ENCODE measurements at regions not wholly inside any gene's neighbourhood (a gene's known extent, or its start where the extent isn't known, plus 50 kb on each side); places are given as distances from the start of the nearest gene placed in this dataset.

DNA sequence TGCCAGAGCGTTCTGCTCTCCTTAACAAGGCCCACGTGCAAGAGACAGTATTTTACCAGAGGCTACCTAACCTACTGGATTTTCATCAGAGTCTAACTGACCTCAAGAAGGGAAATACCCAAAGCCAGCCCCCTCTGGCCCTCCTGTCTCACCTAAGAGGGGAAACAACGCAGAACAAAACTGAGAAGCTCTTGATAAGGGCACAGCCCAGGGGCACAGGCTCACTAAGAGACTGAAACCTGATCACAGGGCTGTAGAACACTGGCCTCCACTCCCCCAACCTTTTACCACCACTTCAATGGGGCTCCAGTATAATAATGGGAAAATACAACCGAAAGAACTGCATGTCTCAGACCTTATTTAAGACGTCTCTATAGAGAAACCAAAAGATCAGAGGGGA lies 449.5 kb upstream of the CAMK1G start:
- Mint-ChIP-seq H3K4me3 (no peak overlapping the region), H3K36me3 (ENCODE audit: low read depth) (no peaks in the 10 kb centered on the region), H3K9me3 (peaks cover 8% of the 10 kb centered on the region; the same call in 1 of the 2 replicates), H3K27ac (no peak overlapping the region), H3K27me3 (ENCODE audit: insufficient read depth) (no peaks in the 10 kb centered on the region), H3K4me1 (ENCODE audit: low read depth) (no peaks in the 10 kb centered on the region)
- no peak for TF ChIP-seq CTCF (IDR thresholded peaks at IDR 0.05)
- DNase-seq: no peak

DNA sequence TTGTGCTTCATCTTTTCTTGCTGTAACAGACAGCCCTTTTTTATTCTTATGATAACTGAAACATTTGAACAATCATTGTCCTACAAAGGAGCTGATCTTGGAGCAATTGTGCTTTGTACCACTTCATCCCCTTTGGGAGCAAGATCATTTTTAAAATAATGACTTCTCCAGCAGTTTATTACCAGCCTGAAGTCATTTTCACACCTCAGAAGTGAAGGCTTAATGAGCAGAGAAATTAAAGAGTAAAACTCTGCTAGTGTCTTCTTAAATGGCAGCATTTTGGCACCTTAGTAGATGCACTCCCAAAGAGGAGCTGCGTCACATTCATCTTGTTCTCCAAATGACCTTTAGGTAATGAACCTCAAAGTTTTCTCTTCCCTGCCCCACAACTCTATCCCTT lies 439.6 kb upstream of the CAMK1G start:
- Mint-ChIP-seq H3K9me3 (peaks cover 4% of the 10 kb centered on the region), H3K27ac (no peak overlapping the region), H3K4me1 (ENCODE audit: low read depth) (no peaks in the 10 kb centered on the region), H3K36me3 (ENCODE audit: low read depth) (no peaks in the 10 kb centered on the region), H3K27me3 (ENCODE audit: insufficient read depth) (no peaks in the 10 kb centered on the region), H3K4me3 (no peak overlapping the region)
- TF ChIP-seq CTCF (IDR thresholded peaks at IDR 0.05): no peak
- no peak for DNase-seq

GRCh38 chr1:209150114-209150513 lies 433.4 kb upstream of the CAMK1G start:
- no peak for TF ChIP-seq CTCF (IDR thresholded peaks at IDR 0.05)
- H3K4me1 Mint-ChIP-seq (ENCODE audit: low read depth): peaks cover under 1% of the 10 kb centered on the region; the same call in 1 of the 2 replicates
- DNase-seq: no peak
- H3K9me3 Mint-ChIP-seq: no peaks in the 10 kb centered on the region; the same call in 1 of the 2 replicates
- no peaks in the 10 kb centered on the region for H3K36me3 Mint-ChIP-seq (ENCODE audit: low read depth)
- no peak overlapping the region for H3K4me3 Mint-ChIP-seq
- no peaks in the 10 kb centered on the region for H3K27me3 Mint-ChIP-seq (ENCODE audit: insufficient read depth)
- H3K27ac Mint-ChIP-seq: no peak overlapping the region

DNA sequence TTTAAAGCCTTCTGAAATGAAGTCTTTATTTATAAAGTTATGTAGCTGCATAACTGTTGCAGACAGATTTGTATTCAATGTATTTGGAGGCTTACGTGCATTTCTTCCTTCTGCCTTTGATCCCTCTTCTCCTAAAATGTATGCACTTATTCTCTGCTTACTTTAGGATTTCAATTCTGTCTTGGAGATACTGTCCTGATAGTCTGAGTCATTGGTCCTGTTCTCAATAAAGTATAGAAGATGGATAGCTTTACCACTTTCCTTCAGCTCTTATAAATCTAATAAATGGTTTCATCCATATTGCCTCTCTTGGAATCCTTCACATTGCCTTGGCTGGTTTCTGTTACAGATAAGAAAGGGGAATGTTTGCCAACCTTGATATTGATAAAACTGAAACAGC lies 430.1 kb upstream of the CAMK1G start:
- H3K27me3 Mint-ChIP-seq (ENCODE audit: insufficient read depth): no peaks in the 10 kb centered on the region; the same call in 1 of the 2 replicates
- H3K9me3 Mint-ChIP-seq: no peaks in the 10 kb centered on the region; the same call in 1 of the 2 replicates
- no peak overlapping the region for H3K27ac Mint-ChIP-seq
- H3K4me3 Mint-ChIP-seq: no peak overlapping the region
- no peak for TF ChIP-seq CTCF (IDR thresholded peaks at IDR 0.05)
- no peak for DNase-seq
- no peaks in the 10 kb centered on the region for H3K36me3 Mint-ChIP-seq (ENCODE audit: low read depth)
- H3K4me1 Mint-ChIP-seq (ENCODE audit: low read depth): peaks cover 9% of the 10 kb centered on the region; the same call in 1 of the 2 replicates

DNA sequence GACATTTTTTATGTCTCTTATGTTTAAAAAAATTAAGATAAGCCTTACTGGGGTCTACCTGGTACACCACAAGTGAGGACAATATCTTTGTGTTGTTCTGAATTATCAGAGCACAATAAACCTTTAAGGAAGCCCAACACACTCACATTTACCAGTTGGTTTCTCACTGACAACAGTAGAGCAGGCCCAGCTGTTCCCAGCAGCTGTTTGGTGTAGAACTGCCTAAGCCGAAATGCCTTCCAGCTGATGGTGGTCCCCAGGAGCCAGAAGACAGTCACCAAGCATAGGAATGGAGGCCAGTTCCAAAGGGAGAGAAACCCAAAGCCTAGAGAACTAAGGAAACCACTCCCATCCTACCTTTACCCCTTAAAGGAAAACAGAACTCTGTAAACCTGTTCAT lies 428.6 kb upstream of the CAMK1G start:
- Mint-ChIP-seq H3K9me3 (no peaks in the 10 kb centered on the region; the same call in 1 of the 2 replicates), H3K4me1 (ENCODE audit: low read depth) (peaks cover 9% of the 10 kb centered on the region; the same call in 1 of the 2 replicates), H3K27me3 (ENCODE audit: insufficient read depth) (no peaks in the 10 kb centered on the region; the same call in 1 of the 2 replicates), H3K36me3 (ENCODE audit: low read depth) (no peaks in the 10 kb centered on the region), H3K4me3 (no peak overlapping the region), H3K27ac (no peak overlapping the region)
- no peak for DNase-seq
- no peak for TF ChIP-seq CTCF (IDR thresholded peaks at IDR 0.05)

DNA sequence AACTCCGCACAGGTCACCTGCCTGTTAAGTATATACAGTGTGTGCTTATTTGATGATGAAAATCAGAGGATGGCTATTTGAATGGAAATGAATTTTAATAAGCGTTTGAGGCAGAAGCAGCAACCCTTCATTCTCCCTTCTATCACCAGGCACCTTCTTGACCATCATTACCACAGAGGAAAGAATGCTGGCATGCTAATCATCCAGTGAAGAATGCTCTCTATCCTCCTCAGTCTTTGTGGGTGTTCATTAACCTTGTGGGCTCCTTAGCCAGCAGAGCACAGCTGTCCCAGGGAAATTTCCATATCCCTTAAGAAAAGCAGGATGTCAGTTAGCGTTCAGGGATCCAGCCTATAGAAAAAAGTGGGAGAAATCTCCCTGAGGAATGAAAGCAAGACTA lies 428.0 kb upstream of the CAMK1G start:
- no peaks in the 10 kb centered on the region; the same call in 1 of the 2 replicates for H3K9me3 Mint-ChIP-seq
- H3K36me3 Mint-ChIP-seq (ENCODE audit: low read depth): no peaks in the 10 kb centered on the region
- H3K4me3 Mint-ChIP-seq: peak overlapping the region; percentile 55; the same call in 1 of the 2 replicates
- no peak for TF ChIP-seq CTCF (IDR thresholded peaks at IDR 0.05)
- H3K27ac Mint-ChIP-seq: no peak overlapping the region
- no peaks in the 10 kb centered on the region; the same call in 1 of the 2 replicates for H3K27me3 Mint-ChIP-seq (ENCODE audit: insufficient read depth)
- H3K4me1 Mint-ChIP-seq (ENCODE audit: low read depth): peaks cover 9% of the 10 kb centered on the region; the same call in 1 of the 2 replicates
- no peak for DNase-seq

All from HFFc6 (cell line).